Neural cell (in vitro differentiated cells): ENCODE measurements at regions not wholly inside any gene's neighbourhood (a gene's known extent, or its start where the extent isn't known, plus 50 kb on each side); places are given as distances from the start of the nearest gene placed in this dataset.

Experiments used
- H2AFZ ChIP-seq: fragments of 200-600, 300-800 bp; sonication (generic), shearing (Covaris generic); 2 replicates; pipeline ENCODE4 v1.6.0; 2014; ENCODE audit warnings: low read depth, mild to moderate bottlenecking, antibody characterized with exemption, low read length, moderate library complexity
- H3F3A ChIP-seq: fragments of 200-600 bp; shearing (Covaris generic); 2 replicates; pipeline ENCODE4 v1.6.1; 2016; ENCODE audit warnings: mild to moderate bottlenecking, moderate library complexity, mixed read lengths, antibody characterized with exemption, low read length; ENCODE audit not compliant: insufficient read depth, poor library complexity, severe bottlenecking
- H3K27ac ChIP-seq: fragments of 200-600, 300-800 bp; sonication (generic), shearing (Covaris generic); 2 replicates; pipeline ENCODE4 v1.5.1; 2014; ENCODE audit warnings: mild to moderate bottlenecking, low read length, moderate library complexity
- H3K27me3 ChIP-seq: fragments of 300-800, 200-600 bp; sonication (generic), shearing (Covaris generic); 2 replicates; pipeline ENCODE4 v1.6.0; 2014; ENCODE audit warnings: mild to moderate bottlenecking, low read depth, low read length, moderate library complexity; ENCODE audit not compliant: insufficient read depth
- H3K36me3 ChIP-seq: fragments of 300-800, 200-600 bp; sonication (generic), shearing (Covaris generic); 2 replicates; pipeline ENCODE4 v1.5.1; 2014; ENCODE audit warnings: mild to moderate bottlenecking, antibody characterized with exemption, low read length, moderate library complexity; ENCODE audit not compliant: insufficient read depth
- H3K4me2 ChIP-seq: fragments of 300-800, 200-600 bp; sonication (generic), shearing (Covaris generic); 2 replicates; pipeline ENCODE4 v1.6.0; 2014; ENCODE audit warnings: mild to moderate bottlenecking, low read length
- H3K4me3 ChIP-seq: fragments of 300-800, 200-600 bp; sonication (generic), shearing (Covaris generic); 2 replicates; pipeline ENCODE4 v1.5.1; 2014; ENCODE audit warnings: mild to moderate bottlenecking, low read length, moderate library complexity
- H3K79me2 ChIP-seq: fragments of 200-600 bp; shearing (Covaris generic); replicated peaks from 2 replicates; pipeline ENCODE4 v1.6.0; 2014; ENCODE audit warnings: mild to moderate bottlenecking, low read length, moderate library complexity; ENCODE audit not compliant: insufficient read depth
- H3K9ac ChIP-seq: fragments of 300-800, 200-600 bp; sonication (generic), shearing (Covaris generic); 2 replicates; pipeline ENCODE4 v1.6.1; 2016; ENCODE audit warnings: mild to moderate bottlenecking, low read length, mixed read lengths
- H3K9me2 ChIP-seq: fragments of 200-600 bp; shearing (Covaris generic); 2 replicates; pipeline ENCODE4 v1.6.1; 2016; ENCODE audit warnings: mild to moderate bottlenecking, low read length, mixed read lengths; ENCODE audit not compliant: insufficient read depth
- H3K9me3 ChIP-seq: fragments of 200-600, 300-800 bp; sonication (generic), shearing (Covaris generic); 2 replicates; pipeline ENCODE4 v1.6.1; 2016; ENCODE audit warnings: mild to moderate bottlenecking, mixed run types, low read length, moderate library complexity, mixed read lengths
- H4K20me1 ChIP-seq: fragments of 200-600 bp; shearing (Covaris generic); 2 replicates; pipeline ENCODE4 v1.6.1; 2016; ENCODE audit warnings: mild to moderate bottlenecking, mixed run types; ENCODE audit not compliant: insufficient read depth
- EP300 ChIP-seq: fragments of 450-650 bp; conservative IDR thresholded peaks from 2 replicates; pipeline ENCODE4 v1.6.1; 2014; ENCODE audit warnings: antibody characterized with exemption, mild to moderate bottlenecking, moderate library complexity; ENCODE audit not compliant: poor library complexity, severe bottlenecking
- EZH2 ChIP-seq: fragments of 200-600, 300-800 bp; shearing (Covaris generic), sonication (generic); IDR thresholded peaks from 2 replicates; pipeline ENCODE4 v1.6.1; 2014; ENCODE audit warnings: antibody characterized with exemption, low read length, borderline replicate concordance, mild to moderate bottlenecking; ENCODE audit not compliant: insufficient read depth, poor library complexity, severe bottlenecking
- MXI1 ChIP-seq: fragments of 450-650 bp; conservative IDR thresholded peaks from 2 replicates; pipeline ENCODE4 v1.6.1; 2014; ENCODE audit warnings: antibody characterized with exemption, mild to moderate bottlenecking; ENCODE audit not compliant: poor library complexity, severe bottlenecking
- POLR2AphosphoS5 ChIP-seq: IDR thresholded peaks from 2 replicates; pipeline ENCODE4 v1.6.1; 2012
- RAD21 ChIP-seq: fragments of 450-650 bp; conservative IDR thresholded peaks from 2 replicates; pipeline ENCODE4 v1.6.1; 2014; ENCODE audit warnings: antibody characterized with exemption, mild to moderate bottlenecking, moderate library complexity
- SMC3 ChIP-seq: fragments of 450-650 bp; conservative IDR thresholded peaks from 2 replicates; pipeline ENCODE4 v1.6.1; 2014; ENCODE audit warnings: antibody characterized with exemption, mild to moderate bottlenecking, moderate library complexity; ENCODE audit not compliant: poor library complexity
- TAF1 ChIP-seq: IDR thresholded peaks from 2 replicates; pipeline ENCODE4 v1.6.1; 2012; ENCODE audit warnings: low read depth
- TF ChIP-seq, protein P1 (sequence below): IDR thresholded peaks from 2 replicates; pipeline ENCODE4 v1.6.1; 2012; ENCODE audit warnings: borderline replicate concordance
- TF ChIP-seq, protein P2 (sequence below): fragments of 450-650 bp; IDR thresholded peaks from 2 replicates; pipeline ENCODE4 v1.5.1; 2014; ENCODE audit warnings: antibody characterized with exemption, mild to moderate bottlenecking, moderate library complexity; ENCODE audit not compliant: poor library complexity, severe bottlenecking

- H3K27ac ChIP-seq: no peak overlapping the region
- no peaks in the 10 kb centered on the region for H3K36me3 ChIP-seq
- TF ChIP-seq SMC3: no peak
- TF ChIP-seq POLR2AphosphoS5: no peak
- no peak for TF ChIP-seq EP300
- TF ChIP-seq MXI1: no peak
- TF ChIP-seq RAD21: no peak
- no peak for TF ChIP-seq TAF1
- TF ChIP-seq, protein P1, sequence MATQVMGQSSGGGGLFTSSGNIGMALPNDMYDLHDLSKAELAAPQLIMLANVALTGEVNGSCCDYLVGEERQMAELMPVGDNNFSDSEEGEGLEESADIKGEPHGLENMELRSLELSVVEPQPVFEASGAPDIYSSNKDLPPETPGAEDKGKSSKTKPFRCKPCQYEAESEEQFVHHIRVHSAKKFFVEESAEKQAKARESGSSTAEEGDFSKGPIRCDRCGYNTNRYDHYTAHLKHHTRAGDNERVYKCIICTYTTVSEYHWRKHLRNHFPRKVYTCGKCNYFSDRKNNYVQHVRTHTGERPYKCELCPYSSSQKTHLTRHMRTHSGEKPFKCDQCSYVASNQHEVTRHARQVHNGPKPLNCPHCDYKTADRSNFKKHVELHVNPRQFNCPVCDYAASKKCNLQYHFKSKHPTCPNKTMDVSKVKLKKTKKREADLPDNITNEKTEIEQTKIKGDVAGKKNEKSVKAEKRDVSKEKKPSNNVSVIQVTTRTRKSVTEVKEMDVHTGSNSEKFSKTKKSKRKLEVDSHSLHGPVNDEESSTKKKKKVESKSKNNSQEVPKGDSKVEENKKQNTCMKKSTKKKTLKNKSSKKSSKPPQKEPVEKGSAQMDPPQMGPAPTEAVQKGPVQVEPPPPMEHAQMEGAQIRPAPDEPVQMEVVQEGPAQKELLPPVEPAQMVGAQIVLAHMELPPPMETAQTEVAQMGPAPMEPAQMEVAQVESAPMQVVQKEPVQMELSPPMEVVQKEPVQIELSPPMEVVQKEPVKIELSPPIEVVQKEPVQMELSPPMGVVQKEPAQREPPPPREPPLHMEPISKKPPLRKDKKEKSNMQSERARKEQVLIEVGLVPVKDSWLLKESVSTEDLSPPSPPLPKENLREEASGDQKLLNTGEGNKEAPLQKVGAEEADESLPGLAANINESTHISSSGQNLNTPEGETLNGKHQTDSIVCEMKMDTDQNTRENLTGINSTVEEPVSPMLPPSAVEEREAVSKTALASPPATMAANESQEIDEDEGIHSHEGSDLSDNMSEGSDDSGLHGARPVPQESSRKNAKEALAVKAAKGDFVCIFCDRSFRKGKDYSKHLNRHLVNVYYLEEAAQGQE: no peak
- no peak for TF ChIP-seq EZH2
- TF ChIP-seq, protein P2, sequence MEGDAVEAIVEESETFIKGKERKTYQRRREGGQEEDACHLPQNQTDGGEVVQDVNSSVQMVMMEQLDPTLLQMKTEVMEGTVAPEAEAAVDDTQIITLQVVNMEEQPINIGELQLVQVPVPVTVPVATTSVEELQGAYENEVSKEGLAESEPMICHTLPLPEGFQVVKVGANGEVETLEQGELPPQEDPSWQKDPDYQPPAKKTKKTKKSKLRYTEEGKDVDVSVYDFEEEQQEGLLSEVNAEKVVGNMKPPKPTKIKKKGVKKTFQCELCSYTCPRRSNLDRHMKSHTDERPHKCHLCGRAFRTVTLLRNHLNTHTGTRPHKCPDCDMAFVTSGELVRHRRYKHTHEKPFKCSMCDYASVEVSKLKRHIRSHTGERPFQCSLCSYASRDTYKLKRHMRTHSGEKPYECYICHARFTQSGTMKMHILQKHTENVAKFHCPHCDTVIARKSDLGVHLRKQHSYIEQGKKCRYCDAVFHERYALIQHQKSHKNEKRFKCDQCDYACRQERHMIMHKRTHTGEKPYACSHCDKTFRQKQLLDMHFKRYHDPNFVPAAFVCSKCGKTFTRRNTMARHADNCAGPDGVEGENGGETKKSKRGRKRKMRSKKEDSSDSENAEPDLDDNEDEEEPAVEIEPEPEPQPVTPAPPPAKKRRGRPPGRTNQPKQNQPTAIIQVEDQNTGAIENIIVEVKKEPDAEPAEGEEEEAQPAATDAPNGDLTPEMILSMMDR: no peak
- H3K4me2 ChIP-seq: no peak overlapping the region
- no peak overlapping the region for H3K4me3 ChIP-seq
- H3K9me2 ChIP-seq: no peaks in the 10 kb centered on the region
- no peaks in the 10 kb centered on the region for H3K9me3 ChIP-seq
- H3F3A ChIP-seq: no peaks in the 10 kb centered on the region
- H3K27me3 ChIP-seq: no peaks in the 10 kb centered on the region
- H4K20me1 ChIP-seq: no peaks in the 10 kb centered on the region
- no peak overlapping the region for H3K9ac ChIP-seq
- no peaks in the 10 kb centered on the region for H3K79me2 ChIP-seq
- H2AFZ ChIP-seq: no peak overlapping the region
Measured at GRCh38 chr3:76321614-76322013, 536.3 kb upstream of the ZNF717 start.

GRCh38 chr3:76324101-76324500 lies 538.8 kb upstream of the ZNF717 start:
- Histone ChIP-seq H3F3A (no peaks in the 10 kb centered on the region), H3K9me3 (no peaks in the 10 kb centered on the region), H3K36me3 (no peaks in the 10 kb centered on the region), H2AFZ (no peak overlapping the region), H4K20me1 (no peaks in the 10 kb centered on the region), H3K4me3 (no peak overlapping the region), H3K9me2 (no peaks in the 10 kb centered on the region), H3K9ac (no peak overlapping the region), H3K27ac (no peak overlapping the region), H3K27me3 (no peaks in the 10 kb centered on the region), H3K79me2 (no peaks in the 10 kb centered on the region), H3K4me2 (no peak overlapping the region)
- no peak for TF ChIP-seq SMC3
- no peak for TF ChIP-seq EP300
- TF ChIP-seq EZH2: no peak
- TF ChIP-seq, protein P2: no peak
- TF ChIP-seq TAF1: no peak
- TF ChIP-seq MXI1: no peak
- no peak for TF ChIP-seq POLR2AphosphoS5
- TF ChIP-seq, protein P1: no peak
- no peak for TF ChIP-seq RAD21
